ENCODE measurements at regions not wholly inside any gene's neighbourhood (a gene's known extent, or its start where the extent isn't known, plus 50 kb on each side); places are given as distances from the start of the nearest gene placed in this dataset.

DNA sequence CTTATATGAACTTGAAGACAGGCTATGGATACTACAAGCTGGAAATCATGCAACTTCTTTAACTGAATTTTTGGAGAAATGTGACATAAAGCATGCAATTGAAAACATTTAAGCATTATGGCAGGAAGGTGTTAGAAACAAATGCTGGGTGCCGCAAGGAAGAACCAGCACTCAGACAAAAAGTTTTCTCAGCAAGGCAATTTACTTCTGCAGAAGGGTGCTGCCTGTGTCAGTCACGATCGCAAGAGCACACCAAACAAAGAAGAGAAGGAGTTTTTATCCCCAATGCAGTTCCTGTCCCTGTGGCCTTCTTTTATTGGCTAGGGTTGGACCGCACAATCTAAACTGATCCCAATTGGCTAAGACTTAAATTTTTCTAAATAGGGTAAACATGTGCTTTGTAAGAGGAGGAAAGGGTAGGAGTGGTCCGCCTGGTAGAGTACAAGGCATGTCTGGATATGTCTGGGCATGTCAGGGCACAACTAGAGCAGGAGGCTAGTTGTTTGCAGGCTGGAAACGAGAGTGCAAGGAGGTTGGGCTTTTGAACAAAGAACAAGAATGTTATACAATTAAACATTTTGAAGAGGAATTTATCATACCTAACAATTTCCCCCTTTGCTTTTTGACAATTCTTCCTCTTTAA, 109.6 kb upstream of the FAM3C start:
- in situ Hi-C loops (cut with MboI; ENCODE audit: low sequenced_read_pairs), result no loop called here
- H3K56ac ChIP-seq (ENCODE audit: extremely low read depth, insufficient read depth, low read length), result no peak overlapping the region
- POLR2A ChIA-PET (ENCODE audit: unreplicated experiment), result no interaction called here

More for the DNA sequence above, 109.6 kb upstream of the FAM3C start:
- intact Hi-C loops (cut with micrococcal nuclease), result no loop called here
- ATAC-seq (ENCODE audit: low read depth) (no peak), DNase-seq (no peak)
- no peak overlapping the region for H3K4me3 ChIP-seq (ENCODE audit: insufficient read depth, low read depth, low read length)
- WGBS, 2 experiments (ENCODE audit: extremely low coverage in 2 of 2, insufficient read length in 1 of 2), result 100% methylated on average over 1 of the region's 6 CpGs; no CpG with 5 or more reads in 1 of the 2 experiments
- H3K4me2 ChIP-seq (ENCODE audit: low read depth, low read length), result no peak overlapping the region
- no peaks in the 10 kb centered on the region for H3K79me1 ChIP-seq (ENCODE audit: low read depth in 1 of 2, low read length in 2 of 2)
- BruUV-seq (replicated peaks), result no TSS peak
- no peak overlapping the region for H2AK9ac ChIP-seq (replicated peaks; ENCODE audit: low read depth, low read length, poor library complexity)
- no peak overlapping the region for H3K27ac ChIP-seq (ENCODE audit: insufficient read depth, low read length)
- H3K4me1 ChIP-seq (ENCODE audit: control insufficient read depth, insufficient read depth, low read length), result peaks cover 2% of the 10 kb centered on the region; the same call in 1 of the 2 replicates
- H2BK15ac ChIP-seq (ENCODE audit: low read depth, low read length), result no peak overlapping the region
- dilution Hi-C loops (cut with HindIII; ENCODE audit: low sequenced_read_pairs, unreplicated experiment), result no loop called here
- H4K20me1 ChIP-seq (ENCODE audit: insufficient read depth, low read length), result no peaks in the 10 kb centered on the region
- no peak overlapping the region for H3K23ac ChIP-seq (ENCODE audit: low read depth, low read length)
- no peak for TF ChIP-seq RCOR1 (IDR thresholded peaks at IDR 0.05; ENCODE audit: insufficient replicate concordance, low read length)
- TF ChIP-seq SMC3 (IDR thresholded peaks at IDR 0.05; ENCODE audit: low read depth, low read length), result no peak
- TF ChIP-seq BHLHE40 (IDR thresholded peaks at IDR 0.05; ENCODE audit: low read depth, low read length), result no peak
- TF ChIP-seq RAD21 (IDR thresholded peaks at IDR 0.05; ENCODE audit: low read length), result no peak
- no peak for TF ChIP-seq MXI1 (IDR thresholded peaks at IDR 0.05; ENCODE audit: borderline replicate concordance, low read depth, low read length)
- no peak for TF ChIP-seq NFE2L2 (IDR thresholded peaks at IDR 0.05; ENCODE audit: low read depth, low read length)
- TF ChIP-seq POLR2A (IDR thresholded peaks at IDR 0.05; ENCODE audit: low read depth, low read length), result no peak
- no peak for TF ChIP-seq CEBPB (IDR thresholded peaks at IDR 0.05; ENCODE audit: low read depth, low read length)
- TF ChIP-seq MAZ (IDR thresholded peaks at IDR 0.05; ENCODE audit: borderline replicate concordance, low read depth, low read length), result no peak
- no peak for TF ChIP-seq ELK1 (IDR thresholded peaks at IDR 0.05; ENCODE audit: borderline replicate concordance, low read depth, low read length)
- TF ChIP-seq MAFK (IDR thresholded peaks at IDR 0.05; ENCODE audit: low read depth, low read length), result no peak
- no peak for TF ChIP-seq RFX5 (IDR thresholded peaks at IDR 0.05; ENCODE audit: low read depth, low read length)
- TF ChIP-seq, protein P1, sequence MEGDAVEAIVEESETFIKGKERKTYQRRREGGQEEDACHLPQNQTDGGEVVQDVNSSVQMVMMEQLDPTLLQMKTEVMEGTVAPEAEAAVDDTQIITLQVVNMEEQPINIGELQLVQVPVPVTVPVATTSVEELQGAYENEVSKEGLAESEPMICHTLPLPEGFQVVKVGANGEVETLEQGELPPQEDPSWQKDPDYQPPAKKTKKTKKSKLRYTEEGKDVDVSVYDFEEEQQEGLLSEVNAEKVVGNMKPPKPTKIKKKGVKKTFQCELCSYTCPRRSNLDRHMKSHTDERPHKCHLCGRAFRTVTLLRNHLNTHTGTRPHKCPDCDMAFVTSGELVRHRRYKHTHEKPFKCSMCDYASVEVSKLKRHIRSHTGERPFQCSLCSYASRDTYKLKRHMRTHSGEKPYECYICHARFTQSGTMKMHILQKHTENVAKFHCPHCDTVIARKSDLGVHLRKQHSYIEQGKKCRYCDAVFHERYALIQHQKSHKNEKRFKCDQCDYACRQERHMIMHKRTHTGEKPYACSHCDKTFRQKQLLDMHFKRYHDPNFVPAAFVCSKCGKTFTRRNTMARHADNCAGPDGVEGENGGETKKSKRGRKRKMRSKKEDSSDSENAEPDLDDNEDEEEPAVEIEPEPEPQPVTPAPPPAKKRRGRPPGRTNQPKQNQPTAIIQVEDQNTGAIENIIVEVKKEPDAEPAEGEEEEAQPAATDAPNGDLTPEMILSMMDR (conservative IDR thresholded peaks at IDR 0.05; ENCODE audit: low read depth, low read length), result no peak
- no peak for TF ChIP-seq CHD1 (IDR thresholded peaks at IDR 0.05; ENCODE audit: low read depth, low read length)
- TF ChIP-seq, protein P2, sequence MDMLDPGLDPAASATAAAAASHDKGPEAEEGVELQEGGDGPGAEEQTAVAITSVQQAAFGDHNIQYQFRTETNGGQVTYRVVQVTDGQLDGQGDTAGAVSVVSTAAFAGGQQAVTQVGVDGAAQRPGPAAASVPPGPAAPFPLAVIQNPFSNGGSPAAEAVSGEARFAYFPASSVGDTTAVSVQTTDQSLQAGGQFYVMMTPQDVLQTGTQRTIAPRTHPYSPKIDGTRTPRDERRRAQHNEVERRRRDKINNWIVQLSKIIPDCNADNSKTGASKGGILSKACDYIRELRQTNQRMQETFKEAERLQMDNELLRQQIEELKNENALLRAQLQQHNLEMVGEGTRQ (IDR thresholded peaks at IDR 0.05; ENCODE audit: low read depth, low read length), result no peak
- peak overlapping the region; percentile 67; the same call in 1 of the 2 replicates for H2BK20ac ChIP-seq (ENCODE audit: low read depth, low read length)
- H4K8ac ChIP-seq (ENCODE audit: low read depth in 2 of 2, low read length in 2 of 2), result peak overlapping the region in 1 of 2 experiments; percentile 70; a peak in 2 of 4 replicates
- no peak overlapping the region for H3K9ac ChIP-seq (ENCODE audit: low read depth, low read length)
- H2AFZ ChIP-seq (replicated peaks; ENCODE audit: low read length, poor library complexity), result no peak overlapping the region
- H4K91ac ChIP-seq (ENCODE audit: insufficient read depth, low read depth, low read length), result no peak overlapping the region
- no peak overlapping the region for H2AK5ac ChIP-seq (ENCODE audit: low read depth, low read length)
- no peak overlapping the region for H3K18ac ChIP-seq (ENCODE audit: low read depth, low read length)
- H3K14ac ChIP-seq (replicated peaks; ENCODE audit: low read depth, low read length), result no peak overlapping the region
- peak overlapping the region; percentile 90 for H2BK5ac ChIP-seq (ENCODE audit: low read depth, low read length, poor library complexity, severe bottlenecking)
- no peak overlapping the region for H2BK120ac ChIP-seq (ENCODE audit: low read depth, low read length)
- no peaks in the 10 kb centered on the region for H3K27me3 ChIP-seq (ENCODE audit: control insufficient read depth, insufficient read depth, low read length)
- peak overlapping the region; percentile 8; the same call in 1 of the 2 replicates for H3K4ac ChIP-seq (ENCODE audit: low read depth, low read length)
- peaks cover 16% of the 10 kb centered on the region for H3K9me3 ChIP-seq (ENCODE audit: control insufficient read depth, insufficient read depth, low read length)
- H4K5ac ChIP-seq (ENCODE audit: low read depth, low read length), result peak overlapping the region; percentile 89; the same call in 1 of the 2 replicates
- H3K36me3 ChIP-seq (ENCODE audit: control insufficient read depth, insufficient read depth, low read length), result no peaks in the 10 kb centered on the region
- H3K9me1 ChIP-seq (ENCODE audit: insufficient read depth, low read length), result peaks cover 2% of the 10 kb centered on the region; the same call in 1 of the 2 replicates
- CTCF ChIA-PET, result no interaction called here

All from IMR-90 (cell line).